GM23338 (cell line): ENCODE measurements at regions not wholly inside any gene's neighbourhood (a gene's known extent, or its start where the extent isn't known, plus 50 kb on each side); places are given as distances from the start of the nearest gene placed in this dataset.

Experiments used
- ATAC-seq: fragments of 200-7000 bp; cut with Tn5 transposase; 3 replicates; pipeline ENCODE4 v1.9.1; 2020
- DNase-seq: peaks from one replicate; pipeline ENCODE4 v3.0.0-alpha.2; 2015; ENCODE audit warnings: low spot score
- H2AFZ ChIP-seq: fragments of 200-600 bp; sonication (generic); 2 replicates; pipeline ENCODE4 v1.8.0; 2016; ENCODE audit warnings: antibody characterized with exemption, mild to moderate bottlenecking, moderate library complexity
- H3F3A ChIP-seq: fragments of 200-600 bp; sonication (generic); replicated peaks from 2 replicates; pipeline ENCODE4 v1.8.0; 2017; ENCODE audit warnings: antibody characterized with exemption, mixed run types, low read depth
- H3K27ac ChIP-seq: fragments of 200-600 bp; sonication (generic); 2 replicates; pipeline ENCODE4 v1.6.1; 2016; ENCODE audit warnings: low read depth
- H3K27me3 ChIP-seq: fragments of 200-600 bp; sonication (generic); 2 replicates; pipeline ENCODE4 v1.8.0; 2016; ENCODE audit warnings: mild to moderate bottlenecking, mixed run types, moderate library complexity; ENCODE audit not compliant: insufficient read depth
- H3K36me3 ChIP-seq: fragments of 200-600 bp; sonication (generic); 2 replicates; pipeline ENCODE4 v1.8.0; 2016; ENCODE audit warnings: mild to moderate bottlenecking; ENCODE audit not compliant: insufficient read depth
- H3K4me1 ChIP-seq: fragments of 200-600 bp; sonication (generic); 2 replicates; pipeline ENCODE4 v1.8.0; 2016; ENCODE audit warnings: mild to moderate bottlenecking, moderate library complexity; ENCODE audit not compliant: insufficient read depth
- H3K4me2 ChIP-seq: fragments of 200-600 bp; sonication (generic); 2 replicates; pipeline ENCODE4 v1.7.1; 2017; ENCODE audit warnings: mixed run types
- H3K4me3 ChIP-seq: fragments of 200-600 bp; sonication (generic); 2 replicates; pipeline ENCODE4 v1.6.1; 2016; ENCODE audit warnings: mixed run types
- H3K79me2 ChIP-seq: fragments of 200-600 bp; sonication (generic); replicated peaks from 2 replicates; pipeline ENCODE4 v1.8.0; 2017; ENCODE audit warnings: mild to moderate bottlenecking; ENCODE audit not compliant: insufficient read depth
- H3K9me2 ChIP-seq: fragments of 200-600 bp; sonication (generic); 2 replicates; pipeline ENCODE4 v1.8.0; 2017; ENCODE audit not compliant: insufficient read depth
- H4K20me1 ChIP-seq: fragments of 200-600 bp; sonication (generic); replicated peaks from 2 replicates; pipeline ENCODE4 v1.8.0; 2017; ENCODE audit warnings: mild to moderate bottlenecking; ENCODE audit not compliant: insufficient read depth
- H3K27ac Mint-ChIP-seq: 2 replicates; pipeline ENCODE4 v1.8.0; 2020; ENCODE audit warnings: inconsistent platforms, mild to moderate bottlenecking, moderate library complexity, mixed read lengths
- H3K27me3 Mint-ChIP-seq: 3 replicates; pipeline ENCODE4 v1.8.0; 2022; ENCODE audit warnings: low read depth, mild to moderate bottlenecking, moderate library complexity, mixed read lengths, inconsistent platforms; ENCODE audit not compliant: insufficient read depth, poor library complexity
- H3K36me3 Mint-ChIP-seq: 3 replicates; pipeline ENCODE4 v1.8.0; 2021; ENCODE audit warnings: low read depth, mild to moderate bottlenecking, inconsistent platforms, moderate library complexity, mixed read lengths
- H3K4me1 Mint-ChIP-seq: 3 replicates; pipeline ENCODE4 v1.8.0; 2020; ENCODE audit warnings: mild to moderate bottlenecking, inconsistent platforms, mixed read lengths
- H3K4me3 Mint-ChIP-seq: 3 replicates; pipeline ENCODE4 v1.8.0; 2021; ENCODE audit warnings: moderate library complexity, mild to moderate bottlenecking, inconsistent platforms, mixed read lengths
- H3K9me3 Mint-ChIP-seq: 3 replicates; pipeline ENCODE4 v1.8.0; 2020; ENCODE audit warnings: moderate library complexity, mild to moderate bottlenecking, inconsistent platforms, mixed read lengths
- CTCF ChIP-seq, 2 experiments: fragments of 200-600 bp in 1 of 2; sonication (generic) in 1 of 2; conservative IDR thresholded peaks; 2 replicates each; pipeline versions ENCODE4 v1.5.1 to v1.6.1; 2016 to 2017; ENCODE audit warnings: antibody characterized with exemption in 2 of 2, low read depth in 2 of 2, mild to moderate bottlenecking in 2 of 2, moderate library complexity in 1 of 2
- ETS1 ChIP-seq: IDR thresholded peaks from 2 replicates; pipeline ENCODE4 v1.6.1; 2016; ENCODE audit warnings: antibody characterized with exemption
- EZH2 ChIP-seq: fragments of 200-600 bp; sonication (generic); IDR thresholded peaks from one replicate; pipeline ENCODE4 v1.8.0; 2017; ENCODE audit warnings: antibody characterized with exemption, mild to moderate bottlenecking, low read depth; ENCODE audit not compliant: unreplicated experiment
- EZH2phosphoT487 ChIP-seq: fragments of 200-600 bp; sonication (generic); IDR thresholded peaks from one replicate; pipeline ENCODE4 v1.8.1; 2018; ENCODE audit warnings: antibody characterized with exemption; ENCODE audit not compliant: unreplicated experiment
- JUNB ChIP-seq: IDR thresholded peaks from one replicate; pipeline ENCODE4 v1.6.1; 2016; ENCODE audit warnings: antibody characterized with exemption; ENCODE audit not compliant: unreplicated experiment
- NANOG ChIP-seq: IDR thresholded peaks from 2 replicates; pipeline ENCODE4 v1.6.1; 2016; ENCODE audit warnings: antibody characterized with exemption, borderline replicate concordance
- POLR2AphosphoS5 ChIP-seq: IDR thresholded peaks from 2 replicates; pipeline ENCODE4 v1.6.1; 2016; ENCODE audit warnings: antibody characterized with exemption, low read depth
- REST ChIP-seq: IDR thresholded peaks from one replicate; pipeline ENCODE4 v1.6.1; 2018; ENCODE audit warnings: antibody characterized with exemption; ENCODE audit not compliant: unreplicated experiment
- STAT1 ChIP-seq: IDR thresholded peaks from one replicate; pipeline ENCODE4 v1.6.1; 2016; ENCODE audit warnings: antibody characterized with exemption; ENCODE audit not compliant: unreplicated experiment
- ZNF114 ChIP-seq: fragments of 250-450 bp; sonication (Bioruptor Pico); IDR thresholded peaks from 2 replicates; pipeline ENCODE4 v1.5.0; 2020; ENCODE audit warnings: mild to moderate bottlenecking, moderate library complexity
- ZNF331 ChIP-seq: fragments of 250-450 bp; sonication (Bioruptor Pico); IDR thresholded peaks from 2 replicates; pipeline ENCODE4 v1.5.0; 2020; ENCODE audit warnings: low read depth, mild to moderate bottlenecking, moderate library complexity

- Histone ChIP-seq H3K4me2 (no peak overlapping the region), H3K79me2 (no peaks in the 10 kb centered on the region), H3K9me2 (no peaks in the 10 kb centered on the region), H4K20me1 (no peaks in the 10 kb centered on the region), H2AFZ (no peak overlapping the region), H3F3A (no peaks in the 10 kb centered on the region), H3K27ac (no peak overlapping the region), H3K4me3 (no peak overlapping the region), H3K27me3 (no peaks in the 10 kb centered on the region), H3K36me3 (no peaks in the 10 kb centered on the region), H3K4me1 (no peaks in the 10 kb centered on the region)
- H3K36me3 Mint-ChIP-seq, result peaks cover 4% of the 10 kb centered on the region; the same call in 1 of the 3 replicates
- H3K27ac Mint-ChIP-seq, result no peak overlapping the region
- no peak for DNase-seq
- peaks cover 2% of the 10 kb centered on the region for H3K27me3 Mint-ChIP-seq
- H3K4me3 Mint-ChIP-seq, result no peak overlapping the region
- no peak for TF ChIP-seq EZH2phosphoT487
- no peak for TF ChIP-seq ETS1
- H3K9me3 Mint-ChIP-seq, result peaks cover 16% of the 10 kb centered on the region; the same call in 2 of the 3 replicates
- no peak for ATAC-seq
- H3K4me1 Mint-ChIP-seq, result no peaks in the 10 kb centered on the region
Observed at GRCh38 chr16:65932350-65933072, 434.0 kb upstream of the CDH5 start.

- DNase-seq (no peak), ATAC-seq (no peak)
- H3K4me1 ChIP-seq, result no peaks in the 10 kb centered on the region
- no peaks in the 10 kb centered on the region for H3K36me3 ChIP-seq
- peaks cover 7% of the 10 kb centered on the region for H3K27me3 Mint-ChIP-seq
- no peaks in the 10 kb centered on the region for H3K79me2 ChIP-seq
- no peak overlapping the region for H3K27ac ChIP-seq
- H3K27me3 ChIP-seq, result no peaks in the 10 kb centered on the region
- no peak overlapping the region for H2AFZ ChIP-seq
- H3K36me3 Mint-ChIP-seq, result no peaks in the 10 kb centered on the region
- H3K4me2 ChIP-seq, result no peak overlapping the region
- no peak overlapping the region for H3K4me3 Mint-ChIP-seq
- H3K4me3 ChIP-seq, result no peak overlapping the region
- no peak overlapping the region for H3K27ac Mint-ChIP-seq
- no peaks in the 10 kb centered on the region for H3F3A ChIP-seq
- peaks cover 9% of the 10 kb centered on the region for H3K4me1 Mint-ChIP-seq
- no peaks in the 10 kb centered on the region for H3K9me3 Mint-ChIP-seq
- H3K9me2 ChIP-seq, result no peaks in the 10 kb centered on the region
- no peaks in the 10 kb centered on the region for H4K20me1 ChIP-seq
- TF ChIP-seq CTCF (conservative IDR thresholded peaks at IDR 0.05; ENCODE audit: low read depth in 2 of 2) (no peak), JUNB (no peak), NANOG (no peak), STAT1 (no peak), EZH2phosphoT487 (no peak), ZNF114 (CRISPR knock-in tag) (no peak), ZNF331 (CRISPR knock-in tag) (no peak), REST (no peak), EZH2 (no peak), ETS1 (no peak), POLR2AphosphoS5 (no peak)
Observed at GRCh38 chr16:65922923-65923322, 443.6 kb upstream of the CDH5 start.
